ENCODE measurements at regions not wholly inside any gene's neighbourhood (a gene's known extent, or its start where the extent isn't known, plus 50 kb on each side); places are given as distances from the start of the nearest gene placed in this dataset.

DNA sequence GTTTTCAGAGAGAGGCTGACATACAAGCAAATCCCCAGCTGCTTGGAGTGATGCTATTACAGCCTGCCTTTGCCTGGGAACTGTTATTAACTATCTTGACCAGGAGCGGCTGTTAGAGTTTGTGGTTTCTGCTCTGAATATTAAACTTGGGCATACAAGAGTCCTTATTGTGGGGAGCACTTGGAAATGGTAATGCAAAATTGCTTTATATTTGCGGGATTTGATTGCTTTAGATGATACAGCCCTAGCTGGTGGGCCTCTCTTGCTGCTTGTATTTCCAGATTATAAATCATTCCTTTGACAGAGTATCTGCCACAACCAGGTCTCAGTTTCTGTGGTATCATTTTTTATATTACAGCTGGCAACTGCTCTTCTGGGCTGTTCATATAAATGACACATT, 101.9 kb upstream of the FAM204A start:
- H3K4me2 ChIP-seq (ENCODE audit: low read length) = no peak overlapping the region
- H3K27me3 ChIP-seq (ENCODE audit: low read length) = peaks cover 55% of the 10 kb centered on the region
- H3K9me2 ChIP-seq (replicated peaks; ENCODE audit: low read length) = no peaks in the 10 kb centered on the region
- H3K79me2 ChIP-seq (ENCODE audit: low read length) = no peaks in the 10 kb centered on the region
- no peak overlapping the region for H3K4me3 ChIP-seq (ENCODE audit: low read length)
- H4K20me1 ChIP-seq (ENCODE audit: low read length) = no peaks in the 10 kb centered on the region
- no peak for DNase-seq
- no peak for TF ChIP-seq EZH2 (IDR thresholded peaks at IDR 0.05; ENCODE audit: low read length, unreplicated experiment)
- ChIA-PET CTCF (no interaction called here), POLR2A (ENCODE audit: unreplicated experiment) (no interaction called here)
- intact Hi-C loops (cut with micrococcal nuclease) = no loop called here
- no peak overlapping the region for H2AFZ ChIP-seq (ENCODE audit: low read length)
- no peaks in the 10 kb centered on the region for H3K9me3 ChIP-seq (ENCODE audit: low read length)
- H3F3A ChIP-seq (ENCODE audit: low read length, unreplicated experiment) = no peaks in the 10 kb centered on the region
- H3K4me1 ChIP-seq (ENCODE audit: insufficient read depth, low read length) = no peaks in the 10 kb centered on the region
- H3K36me3 ChIP-seq (ENCODE audit: low read depth, low read length) = no peaks in the 10 kb centered on the region
- no peak overlapping the region for H3K9ac ChIP-seq (ENCODE audit: low read length)
- BruUV-seq (replicated peaks) = no TSS peak
- no peak overlapping the region for H3K27ac ChIP-seq (ENCODE audit: low read length)
- ATAC-seq = no peak

DNA sequence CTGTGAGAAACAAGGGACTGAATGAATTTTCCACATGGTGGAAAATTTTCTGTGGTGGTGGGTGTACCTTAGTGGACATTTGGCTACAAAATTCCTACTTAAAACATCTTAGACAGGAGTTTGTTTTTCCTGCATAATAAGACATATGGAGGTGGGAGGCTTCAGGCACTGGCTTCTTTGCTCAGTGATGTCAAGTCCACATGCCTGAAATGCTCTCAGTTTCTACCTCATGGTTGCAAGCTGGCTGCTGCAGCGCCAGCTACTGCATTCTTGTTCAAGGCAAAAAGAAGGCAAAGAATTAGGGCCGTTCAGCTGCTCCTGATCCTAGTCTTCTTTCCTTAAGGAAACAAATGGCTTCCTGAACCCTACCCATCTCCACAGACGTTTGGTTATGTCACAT, 99.9 kb upstream of the FAM204A start:
- no peaks in the 10 kb centered on the region for H4K20me1 ChIP-seq (ENCODE audit: low read length)
- intact Hi-C loops (cut with micrococcal nuclease) = no loop called here
- no peak overlapping the region for H3K4me3 ChIP-seq (ENCODE audit: low read length)
- H3K9me3 ChIP-seq (ENCODE audit: low read length) = no peaks in the 10 kb centered on the region
- ChIA-PET POLR2A (ENCODE audit: unreplicated experiment) (no interaction called here), CTCF (no interaction called here)
- no peaks in the 10 kb centered on the region for H3K36me3 ChIP-seq (ENCODE audit: low read depth, low read length)
- no peak for DNase-seq
- no peak overlapping the region for H2AFZ ChIP-seq (ENCODE audit: low read length)
- BruUV-seq (replicated peaks) = no TSS peak
- H3K27me3 ChIP-seq (ENCODE audit: low read length) = peaks cover 34% of the 10 kb centered on the region
- no peaks in the 10 kb centered on the region for H3K4me1 ChIP-seq (ENCODE audit: insufficient read depth, low read length)
- no peaks in the 10 kb centered on the region for H3F3A ChIP-seq (ENCODE audit: low read length, unreplicated experiment)
- ATAC-seq = no peak
- H3K27ac ChIP-seq (ENCODE audit: low read length) = no peak overlapping the region
- no peaks in the 10 kb centered on the region for H3K9me2 ChIP-seq (replicated peaks; ENCODE audit: low read length)
- TF ChIP-seq EZH2phosphoT487 (IDR thresholded peaks at IDR 0.05; ENCODE audit: borderline replicate concordance, low read length) = no peak
- TF ChIP-seq EZH2 (IDR thresholded peaks at IDR 0.05; ENCODE audit: low read length, unreplicated experiment) = no peak
- TF ChIP-seq, protein P1, sequence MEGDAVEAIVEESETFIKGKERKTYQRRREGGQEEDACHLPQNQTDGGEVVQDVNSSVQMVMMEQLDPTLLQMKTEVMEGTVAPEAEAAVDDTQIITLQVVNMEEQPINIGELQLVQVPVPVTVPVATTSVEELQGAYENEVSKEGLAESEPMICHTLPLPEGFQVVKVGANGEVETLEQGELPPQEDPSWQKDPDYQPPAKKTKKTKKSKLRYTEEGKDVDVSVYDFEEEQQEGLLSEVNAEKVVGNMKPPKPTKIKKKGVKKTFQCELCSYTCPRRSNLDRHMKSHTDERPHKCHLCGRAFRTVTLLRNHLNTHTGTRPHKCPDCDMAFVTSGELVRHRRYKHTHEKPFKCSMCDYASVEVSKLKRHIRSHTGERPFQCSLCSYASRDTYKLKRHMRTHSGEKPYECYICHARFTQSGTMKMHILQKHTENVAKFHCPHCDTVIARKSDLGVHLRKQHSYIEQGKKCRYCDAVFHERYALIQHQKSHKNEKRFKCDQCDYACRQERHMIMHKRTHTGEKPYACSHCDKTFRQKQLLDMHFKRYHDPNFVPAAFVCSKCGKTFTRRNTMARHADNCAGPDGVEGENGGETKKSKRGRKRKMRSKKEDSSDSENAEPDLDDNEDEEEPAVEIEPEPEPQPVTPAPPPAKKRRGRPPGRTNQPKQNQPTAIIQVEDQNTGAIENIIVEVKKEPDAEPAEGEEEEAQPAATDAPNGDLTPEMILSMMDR (conservative IDR thresholded peaks at IDR 0.05; ENCODE audit: low read depth, low read length) = no peak
- H3K9ac ChIP-seq (ENCODE audit: low read length) = no peak overlapping the region
- no peak overlapping the region for H3K4me2 ChIP-seq (ENCODE audit: low read length)
- H3K79me2 ChIP-seq (ENCODE audit: low read length) = no peaks in the 10 kb centered on the region

DNA sequence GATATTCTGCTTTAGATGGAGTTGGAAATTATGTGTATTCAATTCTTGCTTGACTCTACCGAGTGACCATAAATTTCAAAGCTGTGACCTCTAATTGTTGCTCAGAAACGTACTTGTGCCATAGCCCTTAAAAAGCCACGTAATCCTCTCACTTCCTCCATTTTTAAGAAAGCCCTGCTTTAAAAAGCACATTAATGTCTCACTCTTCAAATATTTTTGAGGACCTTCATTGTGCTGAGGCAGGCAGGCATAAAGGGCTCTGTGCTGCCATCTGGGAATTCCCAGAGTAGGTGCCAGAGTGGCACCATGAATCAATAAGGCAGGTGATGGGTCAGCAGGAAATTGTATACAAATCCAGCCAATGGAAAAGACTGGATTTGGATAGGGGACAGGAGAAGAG, 97.7 kb upstream of the FAM204A start:
- ChIA-PET CTCF (no interaction called here), POLR2A (ENCODE audit: unreplicated experiment) (no interaction called here)
- no TSS peak for BruUV-seq (replicated peaks)

More for the DNA sequence above, 97.7 kb upstream of the FAM204A start:
- Histone ChIP-seq H3K4me2 (ENCODE audit: low read length) (no peak overlapping the region), H3K79me2 (ENCODE audit: low read length) (no peaks in the 10 kb centered on the region), H3K9me2 (replicated peaks; ENCODE audit: low read length) (no peaks in the 10 kb centered on the region), H3K4me3 (ENCODE audit: low read length) (no peak overlapping the region), H4K20me1 (ENCODE audit: low read length) (no peaks in the 10 kb centered on the region), H3K9me3 (ENCODE audit: low read length) (no peaks in the 10 kb centered on the region), H3F3A (ENCODE audit: low read length, unreplicated experiment) (no peaks in the 10 kb centered on the region), H3K27me3 (ENCODE audit: low read length) (peaks cover 18% of the 10 kb centered on the region), H2AFZ (ENCODE audit: low read length) (no peak overlapping the region), H3K4me1 (ENCODE audit: insufficient read depth, low read length) (no peaks in the 10 kb centered on the region), H3K36me3 (ENCODE audit: low read depth, low read length) (no peaks in the 10 kb centered on the region), H3K27ac (ENCODE audit: low read length) (no peak overlapping the region), H3K9ac (ENCODE audit: low read length) (no peak overlapping the region)
- intact Hi-C loops (cut with micrococcal nuclease) = no loop called here
- DNase-seq = no peak
- no peak for ATAC-seq
- no peak for TF ChIP-seq EZH2phosphoT487 (IDR thresholded peaks at IDR 0.05; ENCODE audit: borderline replicate concordance, low read length)
- TF ChIP-seq, protein P1 (conservative IDR thresholded peaks at IDR 0.05; ENCODE audit: low read depth, low read length) = no peak
- TF ChIP-seq EZH2 (IDR thresholded peaks at IDR 0.05; ENCODE audit: low read length, unreplicated experiment) = no peak

All from PC-3 (cell line).